ENCODE measurements at regions not wholly inside any gene's neighbourhood (a gene's known extent, or its start where the extent isn't known, plus 50 kb on each side); places are given as distances from the start of the nearest gene placed in this dataset.

DNA sequence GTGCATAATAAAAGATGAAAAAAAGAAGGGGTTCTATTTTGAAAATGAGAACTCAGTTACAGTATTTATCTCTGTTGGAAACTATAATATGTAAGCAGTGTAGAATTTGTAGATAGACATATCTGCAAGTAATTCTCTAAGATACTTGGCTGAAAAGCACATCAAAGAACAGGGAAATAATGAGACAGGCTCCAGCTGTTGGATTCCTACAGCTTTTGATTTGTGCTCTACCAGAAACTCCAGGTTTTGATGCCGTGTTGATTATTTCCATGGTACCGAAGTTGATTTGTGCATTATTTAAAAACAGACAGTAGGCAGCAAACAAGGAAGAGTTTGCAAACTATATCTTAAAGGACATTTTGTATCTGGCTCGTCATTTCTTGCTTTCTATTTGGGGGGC, 2098.7 kb upstream of the WWC1 start:
- TF ChIP-seq, protein P1, sequence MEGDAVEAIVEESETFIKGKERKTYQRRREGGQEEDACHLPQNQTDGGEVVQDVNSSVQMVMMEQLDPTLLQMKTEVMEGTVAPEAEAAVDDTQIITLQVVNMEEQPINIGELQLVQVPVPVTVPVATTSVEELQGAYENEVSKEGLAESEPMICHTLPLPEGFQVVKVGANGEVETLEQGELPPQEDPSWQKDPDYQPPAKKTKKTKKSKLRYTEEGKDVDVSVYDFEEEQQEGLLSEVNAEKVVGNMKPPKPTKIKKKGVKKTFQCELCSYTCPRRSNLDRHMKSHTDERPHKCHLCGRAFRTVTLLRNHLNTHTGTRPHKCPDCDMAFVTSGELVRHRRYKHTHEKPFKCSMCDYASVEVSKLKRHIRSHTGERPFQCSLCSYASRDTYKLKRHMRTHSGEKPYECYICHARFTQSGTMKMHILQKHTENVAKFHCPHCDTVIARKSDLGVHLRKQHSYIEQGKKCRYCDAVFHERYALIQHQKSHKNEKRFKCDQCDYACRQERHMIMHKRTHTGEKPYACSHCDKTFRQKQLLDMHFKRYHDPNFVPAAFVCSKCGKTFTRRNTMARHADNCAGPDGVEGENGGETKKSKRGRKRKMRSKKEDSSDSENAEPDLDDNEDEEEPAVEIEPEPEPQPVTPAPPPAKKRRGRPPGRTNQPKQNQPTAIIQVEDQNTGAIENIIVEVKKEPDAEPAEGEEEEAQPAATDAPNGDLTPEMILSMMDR (IDR thresholded peaks at IDR 0.05) = no peak
- TF ChIP-seq POLR2A (IDR thresholded peaks at IDR 0.05) = no peak

Measured in thyroid gland (tissue), 4 donors.